ENCODE measurements at regions not wholly inside any gene's neighbourhood (a gene's known extent, or its start where the extent isn't known, plus 50 kb on each side); places are given as distances from the start of the nearest gene placed in this dataset.

DNA sequence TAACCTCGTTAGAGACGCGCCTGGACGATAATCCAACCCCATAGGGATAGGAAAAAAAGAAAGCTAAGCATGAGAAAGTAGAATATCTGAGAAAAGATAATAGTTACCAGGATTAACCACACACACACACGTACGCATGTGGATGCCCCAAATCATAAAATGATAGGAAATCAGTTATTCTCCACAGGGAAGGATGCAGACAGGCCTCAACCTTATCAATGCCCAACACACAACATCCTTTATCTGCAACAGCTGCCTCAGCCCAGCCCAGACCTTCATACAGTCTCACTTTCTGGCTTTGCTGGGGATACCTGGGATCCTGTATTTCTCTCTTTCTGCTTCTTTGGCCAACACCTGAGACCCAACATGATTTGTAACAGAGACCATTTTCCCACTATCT is 123.0 kb downstream of the NOC3L start:
- no peak for TF ChIP-seq POLR2A (IDR thresholded peaks at IDR 0.05; ENCODE audit: control extremely low read depth in 1 of 2, low read depth in 2 of 2, low read length in 2 of 2)
- no peak for TF ChIP-seq EZH2 (IDR thresholded peaks at IDR 0.05; ENCODE audit: low read depth, low read length, severe bottlenecking)
- TF ChIP-seq, protein P1, sequence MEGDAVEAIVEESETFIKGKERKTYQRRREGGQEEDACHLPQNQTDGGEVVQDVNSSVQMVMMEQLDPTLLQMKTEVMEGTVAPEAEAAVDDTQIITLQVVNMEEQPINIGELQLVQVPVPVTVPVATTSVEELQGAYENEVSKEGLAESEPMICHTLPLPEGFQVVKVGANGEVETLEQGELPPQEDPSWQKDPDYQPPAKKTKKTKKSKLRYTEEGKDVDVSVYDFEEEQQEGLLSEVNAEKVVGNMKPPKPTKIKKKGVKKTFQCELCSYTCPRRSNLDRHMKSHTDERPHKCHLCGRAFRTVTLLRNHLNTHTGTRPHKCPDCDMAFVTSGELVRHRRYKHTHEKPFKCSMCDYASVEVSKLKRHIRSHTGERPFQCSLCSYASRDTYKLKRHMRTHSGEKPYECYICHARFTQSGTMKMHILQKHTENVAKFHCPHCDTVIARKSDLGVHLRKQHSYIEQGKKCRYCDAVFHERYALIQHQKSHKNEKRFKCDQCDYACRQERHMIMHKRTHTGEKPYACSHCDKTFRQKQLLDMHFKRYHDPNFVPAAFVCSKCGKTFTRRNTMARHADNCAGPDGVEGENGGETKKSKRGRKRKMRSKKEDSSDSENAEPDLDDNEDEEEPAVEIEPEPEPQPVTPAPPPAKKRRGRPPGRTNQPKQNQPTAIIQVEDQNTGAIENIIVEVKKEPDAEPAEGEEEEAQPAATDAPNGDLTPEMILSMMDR (IDR thresholded peaks at IDR 0.05; ENCODE audit: control extremely low read depth in 1 of 3, insufficient read depth in 1 of 3, low read depth in 1 of 3, low read length in 3 of 3): no peak
- no peak for TF ChIP-seq CEBPB (IDR thresholded peaks at IDR 0.05; ENCODE audit: low read depth, low read length)
- no peak for TF ChIP-seq YY1 (IDR thresholded peaks at IDR 0.05; ENCODE audit: low read depth, low read length)
- no peak for TF ChIP-seq SP1 (IDR thresholded peaks at IDR 0.05; ENCODE audit: low read depth, low read length)
- TF ChIP-seq NRF1 (IDR thresholded peaks at IDR 0.05; ENCODE audit: low read depth, low read length): no peak
- no peak for TF ChIP-seq CHD2 (IDR thresholded peaks at IDR 0.05; ENCODE audit: low read length)
- no peak for TF ChIP-seq CREB1 (IDR thresholded peaks at IDR 0.05)
- TF ChIP-seq, protein P2, sequence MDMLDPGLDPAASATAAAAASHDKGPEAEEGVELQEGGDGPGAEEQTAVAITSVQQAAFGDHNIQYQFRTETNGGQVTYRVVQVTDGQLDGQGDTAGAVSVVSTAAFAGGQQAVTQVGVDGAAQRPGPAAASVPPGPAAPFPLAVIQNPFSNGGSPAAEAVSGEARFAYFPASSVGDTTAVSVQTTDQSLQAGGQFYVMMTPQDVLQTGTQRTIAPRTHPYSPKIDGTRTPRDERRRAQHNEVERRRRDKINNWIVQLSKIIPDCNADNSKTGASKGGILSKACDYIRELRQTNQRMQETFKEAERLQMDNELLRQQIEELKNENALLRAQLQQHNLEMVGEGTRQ (IDR thresholded peaks at IDR 0.05; ENCODE audit: low read length): no peak
- TF ChIP-seq, protein P3, sequence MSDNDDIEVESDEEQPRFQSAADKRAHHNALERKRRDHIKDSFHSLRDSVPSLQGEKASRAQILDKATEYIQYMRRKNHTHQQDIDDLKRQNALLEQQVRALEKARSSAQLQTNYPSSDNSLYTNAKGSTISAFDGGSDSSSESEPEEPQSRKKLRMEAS (IDR thresholded peaks at IDR 0.05): no peak

All from H1 (cell line).